Epithelial cell of esophagus (primary cell): ENCODE measurements at regions not wholly inside any gene's neighbourhood (a gene's known extent, or its start where the extent isn't known, plus 50 kb on each side); places are given as distances from the start of the nearest gene placed in this dataset.

Experiments
- DNase-seq: peaks from one replicate; pipeline ENCODE4 v3.0.0; 2010; ENCODE audit warnings: low read depth
- H3K4me3 ChIP-seq: 2 replicates; pipeline ENCODE4 v1.5.1; 2011; ENCODE audit warnings: mild to moderate bottlenecking, low read length, control low read depth
- CTCF ChIP-seq: IDR thresholded peaks from 2 replicates; pipeline ENCODE4 v1.5.1; 2011; ENCODE audit warnings: low read depth, mild to moderate bottlenecking, low read length, control low read depth, inconsistent platforms; ENCODE audit not compliant: insufficient read depth; ENCODE audit errors: missing control alignments

GRCh38 chr2:66269166-66269565, 165.8 kb upstream of the MEIS1 start:
- DNase-seq = no peak
- no peak overlapping the region for H3K4me3 ChIP-seq
- TF ChIP-seq CTCF = no peak

GRCh38 chr2:66268756-66269155, 166.2 kb upstream of the MEIS1 start:
- no peak for DNase-seq
- TF ChIP-seq CTCF = no peak

GRCh38 chr2:66264354-66264753, 170.6 kb upstream of the MEIS1 start:
- DNase-seq = no peak
- TF ChIP-seq CTCF = no peak
- H3K4me3 ChIP-seq = no peak overlapping the region

More at GRCh38 chr2:66268756-66269155, 166.2 kb upstream of the MEIS1 start:
- no peak overlapping the region for H3K4me3 ChIP-seq

GRCh38 chr2:66255867-66256266, 179.1 kb upstream of the MEIS1 start:
- TF ChIP-seq CTCF = no peak
- no peak overlapping the region for H3K4me3 ChIP-seq
- DNase-seq = no peak

- no peak overlapping the region for H3K4me3 ChIP-seq
- TF ChIP-seq CTCF = no peak
- no peak for DNase-seq
These were observed 179.8 kb upstream of the MEIS1 start for GRCh38 chr2:66255136-66255535.

GRCh38 chr2:66253066-66253465, 181.9 kb upstream of the MEIS1 start:
- no peak for TF ChIP-seq CTCF
- H3K4me3 ChIP-seq = no peak overlapping the region
- no peak for DNase-seq

GRCh38 chr2:66252109-66252508, 182.8 kb upstream of the MEIS1 start:
- no peak for DNase-seq
- no peak overlapping the region for H3K4me3 ChIP-seq
- TF ChIP-seq CTCF = no peak
